ENCODE measurements at regions not wholly inside any gene's neighbourhood (a gene's known extent, or its start where the extent isn't known, plus 50 kb on each side); places are given as distances from the start of the nearest gene placed in this dataset.

DNA sequence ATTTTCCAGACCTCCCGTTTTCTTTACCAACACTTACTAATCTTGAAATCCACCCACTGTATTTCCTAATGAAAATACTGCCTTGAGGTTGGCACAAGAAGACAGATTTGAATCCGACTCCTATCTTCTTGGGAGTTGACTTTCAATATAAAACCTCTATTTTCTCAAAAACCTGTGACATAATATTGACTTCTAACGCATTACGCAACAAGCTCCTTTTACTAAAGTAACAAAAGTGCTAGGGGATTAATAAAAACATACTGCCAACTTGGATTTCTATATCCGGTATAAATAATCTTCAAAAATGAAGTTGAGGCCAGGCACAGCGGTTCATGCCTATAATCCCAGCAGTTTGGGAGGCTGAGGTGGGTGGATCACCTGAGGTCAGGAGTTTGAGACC lies 382.0 kb downstream of the PREX1 start:
- RAD21 ChIA-PET (ENCODE audit: unreplicated experiment): no interaction called here
- no peak overlapping the region for H3K27ac ChIP-seq (ENCODE audit: control insufficient read depth, insufficient read depth)
- H3K27me3 ChIP-seq (replicated peaks in 1 of 2; ENCODE audit: control insufficient read depth in 2 of 2, insufficient read depth in 2 of 2, low read length in 1 of 2): peaks cover 3% of the 10 kb centered on the region in 2 experiments; a peak in 3 of 4 replicates
- H4K20me1 ChIP-seq (ENCODE audit: control insufficient read depth, insufficient read depth): no peaks in the 10 kb centered on the region
- SMC1A ChIA-PET (ENCODE audit: uncharacterized antibody, unreplicated experiment): no interaction called here
- H3K9ac ChIP-seq (ENCODE audit: control insufficient read depth, insufficient read depth, low read length): no peak overlapping the region
- H3K79me2 ChIP-seq (ENCODE audit: control insufficient read depth, insufficient read depth, low read length): no peaks in the 10 kb centered on the region
- ATAC-seq: no peak
- H2AFZ ChIP-seq (ENCODE audit: control insufficient read depth, low read depth, low read length): no peak overlapping the region
- BruUV-seq (replicated peaks): no TSS peak
- CTCF ChIA-PET: no interaction called here
- no peaks in the 10 kb centered on the region for H3K36me3 ChIP-seq (ENCODE audit: control insufficient read depth in 2 of 2, insufficient read depth in 2 of 2, low read length in 1 of 2)
- no peaks in the 10 kb centered on the region for H3K4me1 ChIP-seq (ENCODE audit: control insufficient read depth, insufficient read depth, low read length)
- in situ Hi-C loops (cut with MboI): no loop called here
- 54% methylated on average over 6 of the region's 6 CpGs for WGBS (ENCODE audit: insufficient coverage, insufficient replicate concordance, low lambda C conversion rate, missing lambda C conversion rate)
- no peak overlapping the region for H3K4me2 ChIP-seq (ENCODE audit: control insufficient read depth, insufficient read depth)
- no peak overlapping the region for H3K4me3 ChIP-seq
- intact Hi-C loops (cut with micrococcal nuclease; ENCODE audit: unreplicated experiment): no loop called here
- H3K9me3 ChIP-seq (replicated peaks; ENCODE audit: control insufficient read depth, insufficient read depth, low read length): peaks cover 3% of the 10 kb centered on the region; the same call in 2 of the 3 replicates
- TF ChIP-seq BRCA1 (IDR thresholded peaks at IDR 0.05; ENCODE audit: low read depth, low read length) (no peak), SRF (IDR thresholded peaks at IDR 0.05; ENCODE audit: low read depth in 2 of 2, low read length in 2 of 2) (no peak), NKRF (conservative IDR thresholded peaks at IDR 0.05) (no peak), E4F1 (IDR thresholded peaks at IDR 0.05; ENCODE audit: borderline replicate concordance, partially characterized antibody) (no peak), NFYB (IDR thresholded peaks at IDR 0.05; ENCODE audit: insufficient read depth, low read depth, low read length) (no peak), HDAC2 (IDR thresholded peaks at IDR 0.05) (no peak), NFXL1 (IDR thresholded peaks at IDR 0.05; ENCODE audit: borderline replicate concordance) (no peak; the same call in 1 of the 2 replicates), DPF2 (IDR thresholded peaks at IDR 0.05) (no peak), NBN (IDR thresholded peaks at IDR 0.05) (no peak), ZNF622 (IDR thresholded peaks at IDR 0.05) (no peak), YY1 (IDR thresholded peaks at IDR 0.05; ENCODE audit: low read depth, low read length) (no peak)
- no peak for FAIRE-seq
- POLR2A ChIA-PET: no interaction called here
- DNase-seq (ENCODE audit: low read depth, low spot score): no peak
